ENCODE measurements at regions not wholly inside any gene's neighbourhood (a gene's known extent, or its start where the extent isn't known, plus 50 kb on each side); places are given as distances from the start of the nearest gene placed in this dataset.
"Not testable (repeated sequence)": the region's sequence is repeated elsewhere in the genome, so short reads cannot be mapped to it uniquely, and the experiment has no call there.

GRCh38 chr19:13712767-13713201 lies 51.5 kb upstream of the MRI1 start:
- DNase-seq = peak; percentile 26

GRCh38 chr19:13707915-13708314 lies 56.4 kb upstream of the MRI1 start:
- DNase-seq = no peak

GRCh38 chr19:13705928-13706447 lies 58.3 kb upstream of the MRI1 start:
- no peak for DNase-seq

GRCh38 chr19:13705201-13705600 lies 59.1 kb upstream of the MRI1 start:
- DNase-seq = no peak

- no peak for DNase-seq
Observed at GRCh38 chr19:13701624-13702023, 62.7 kb upstream of the MRI1 start.

GRCh38 chr19:13700621-13701020 lies 63.7 kb upstream of the MRI1 start:
- no peak for DNase-seq

GRCh38 chr19:13699786-13700185 lies 64.5 kb upstream of the MRI1 start:
- no peak for DNase-seq

- DNase-seq = no peak
Observed at GRCh38 chr19:13696839-13697238, 67.5 kb upstream of the MRI1 start.

- no peak for DNase-seq
Observed at GRCh38 chr19:13693889-13694288, 70.4 kb upstream of the MRI1 start.

- DNase-seq = peak; percentile 25
Observed at GRCh38 chr19:13691569-13692435, 72.5 kb upstream of the MRI1 start.

GRCh38 chr19:13689085-13689484 lies 75.2 kb upstream of the MRI1 start:
- DNase-seq = peak; percentile 11

GRCh38 chr19:13684021-13684420 lies 80.3 kb upstream of the MRI1 start:
- DNase-seq = no peak

GRCh38 chr19:13681509-13681908 lies 82.8 kb upstream of the MRI1 start:
- DNase-seq = peak; percentile 73

- DNase-seq = not testable (repeated sequence)
Observed at GRCh38 chr19:13680708-13681360, 83.5 kb upstream of the MRI1 start.

- DNase-seq = not testable (repeated sequence)
Observed at GRCh38 chr19:13676967-13677366, 87.4 kb upstream of the MRI1 start.

- not testable (repeated sequence) for DNase-seq
Observed at GRCh38 chr19:13672480-13673175, 91.7 kb upstream of the MRI1 start.

GRCh38 chr19:13670846-13671245 lies 93.5 kb upstream of the MRI1 start:
- DNase-seq = no peak

GRCh38 chr19:13669780-13670355 lies 94.5 kb upstream of the MRI1 start:
- DNase-seq = no peak

GRCh38 chr19:13668964-13669363 lies 95.4 kb upstream of the MRI1 start:
- no peak for DNase-seq

GRCh38 chr19:13666165-13666564 lies 98.2 kb upstream of the MRI1 start:
- DNase-seq = no peak

GRCh38 chr19:13665125-13665905 lies 99.0 kb upstream of the MRI1 start:
- DNase-seq = no peak

Measured in fibroblast of skin of abdomen (primary cell).